ENCODE measurements at regions not wholly inside any gene's neighbourhood (a gene's known extent, or its start where the extent isn't known, plus 50 kb on each side); places are given as distances from the start of the nearest gene placed in this dataset.

DNA sequence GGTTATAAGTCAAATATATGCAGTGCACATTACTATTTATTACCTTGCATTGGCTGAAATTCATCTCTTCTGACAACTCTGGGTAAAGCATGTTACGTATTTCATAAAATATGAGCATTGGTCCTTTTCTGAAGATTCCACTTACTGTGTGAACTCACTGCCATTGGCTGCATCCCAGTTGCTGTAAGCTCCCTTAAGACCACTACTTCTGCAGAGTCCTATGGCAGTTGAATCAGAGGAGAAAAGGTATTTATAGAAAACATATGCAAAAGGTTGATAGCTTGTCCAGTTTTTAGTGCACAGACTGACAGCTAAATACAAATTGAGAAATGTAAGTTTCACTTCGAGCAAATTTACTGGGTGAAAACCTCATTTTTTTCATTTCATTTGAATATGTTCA is 394.6 kb upstream of the ARRDC3 start:
- TF ChIP-seq, protein P1, sequence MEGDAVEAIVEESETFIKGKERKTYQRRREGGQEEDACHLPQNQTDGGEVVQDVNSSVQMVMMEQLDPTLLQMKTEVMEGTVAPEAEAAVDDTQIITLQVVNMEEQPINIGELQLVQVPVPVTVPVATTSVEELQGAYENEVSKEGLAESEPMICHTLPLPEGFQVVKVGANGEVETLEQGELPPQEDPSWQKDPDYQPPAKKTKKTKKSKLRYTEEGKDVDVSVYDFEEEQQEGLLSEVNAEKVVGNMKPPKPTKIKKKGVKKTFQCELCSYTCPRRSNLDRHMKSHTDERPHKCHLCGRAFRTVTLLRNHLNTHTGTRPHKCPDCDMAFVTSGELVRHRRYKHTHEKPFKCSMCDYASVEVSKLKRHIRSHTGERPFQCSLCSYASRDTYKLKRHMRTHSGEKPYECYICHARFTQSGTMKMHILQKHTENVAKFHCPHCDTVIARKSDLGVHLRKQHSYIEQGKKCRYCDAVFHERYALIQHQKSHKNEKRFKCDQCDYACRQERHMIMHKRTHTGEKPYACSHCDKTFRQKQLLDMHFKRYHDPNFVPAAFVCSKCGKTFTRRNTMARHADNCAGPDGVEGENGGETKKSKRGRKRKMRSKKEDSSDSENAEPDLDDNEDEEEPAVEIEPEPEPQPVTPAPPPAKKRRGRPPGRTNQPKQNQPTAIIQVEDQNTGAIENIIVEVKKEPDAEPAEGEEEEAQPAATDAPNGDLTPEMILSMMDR (IDR thresholded peaks at IDR 0.05): no peak
- TF ChIP-seq POLR2A (IDR thresholded peaks at IDR 0.05): no peak
